ENCODE measurements at regions not wholly inside any gene's neighbourhood (a gene's known extent, or its start where the extent isn't known, plus 50 kb on each side); places are given as distances from the start of the nearest gene placed in this dataset.

GRCh38 chr17:71850812-71851211 lies 270.0 kb upstream of the SOX9 start:
- Mint-ChIP-seq H3K9me3 (ENCODE audit: unreplicated experiment) (no peaks in the 10 kb centered on the region), H3K27ac (ENCODE audit: low read depth, unreplicated experiment) (no peak overlapping the region), H3K36me3 (ENCODE audit: insufficient read depth, unreplicated experiment) (no peaks in the 10 kb centered on the region), H3K27me3 (ENCODE audit: insufficient read depth, unreplicated experiment) (no peaks in the 10 kb centered on the region), H3K4me1 (ENCODE audit: insufficient read depth, unreplicated experiment) (no peaks in the 10 kb centered on the region), H3K4me3 (ENCODE audit: unreplicated experiment) (no peak overlapping the region)
- DNase-seq (ENCODE audit: unreplicated experiment): no peak
- no peak for TF ChIP-seq CTCF (IDR thresholded peaks at IDR 0.05; ENCODE audit: unreplicated experiment)
- POLR2A ChIA-PET: no interaction called here
- no TSS peak for BruUV-seq (replicated peaks)
- intact Hi-C loops (cut with micrococcal nuclease): no loop called here
- CTCF ChIA-PET: interaction anchor here (0.6 to 0.7 kb wide), 2 partner anchors 255 to 749 kb away, joined by 3 read pairs; no protein-coding TSS in a partner anchor

GRCh38 chr17:71855010-71855409 lies 265.8 kb upstream of the SOX9 start:
- Mint-ChIP-seq H3K4me3 (ENCODE audit: unreplicated experiment) (no peak overlapping the region), H3K36me3 (ENCODE audit: insufficient read depth, unreplicated experiment) (no peaks in the 10 kb centered on the region), H3K9me3 (ENCODE audit: unreplicated experiment) (no peaks in the 10 kb centered on the region), H3K27ac (ENCODE audit: low read depth, unreplicated experiment) (no peak overlapping the region), H3K4me1 (ENCODE audit: insufficient read depth, unreplicated experiment) (no peaks in the 10 kb centered on the region), H3K27me3 (ENCODE audit: insufficient read depth, unreplicated experiment) (no peaks in the 10 kb centered on the region)
- ChIA-PET POLR2A (interaction anchor here (0.6 kb wide), 1 partner anchor 22 kb away, joined by 4 read pairs; no protein-coding TSS in a partner anchor), CTCF (no interaction called here)
- intact Hi-C loops (cut with micrococcal nuclease): no loop called here
- no peak for TF ChIP-seq CTCF (IDR thresholded peaks at IDR 0.05; ENCODE audit: unreplicated experiment)
- no peak for DNase-seq (ENCODE audit: unreplicated experiment)
- no TSS peak for BruUV-seq (replicated peaks)

GRCh38 chr17:71864755-71865154 lies 256.1 kb upstream of the SOX9 start:
- Mint-ChIP-seq H3K36me3 (ENCODE audit: insufficient read depth, unreplicated experiment) (no peaks in the 10 kb centered on the region), H3K4me1 (ENCODE audit: insufficient read depth, unreplicated experiment) (no peaks in the 10 kb centered on the region), H3K4me3 (ENCODE audit: unreplicated experiment) (no peak overlapping the region), H3K27me3 (ENCODE audit: insufficient read depth, unreplicated experiment) (no peaks in the 10 kb centered on the region), H3K9me3 (ENCODE audit: unreplicated experiment) (no peaks in the 10 kb centered on the region), H3K27ac (ENCODE audit: low read depth, unreplicated experiment) (no peak overlapping the region)
- no peak for TF ChIP-seq CTCF (IDR thresholded peaks at IDR 0.05; ENCODE audit: unreplicated experiment)
- no TSS peak for BruUV-seq (replicated peaks)
- CTCF ChIA-PET: no interaction called here
- DNase-seq (ENCODE audit: unreplicated experiment): no peak
- POLR2A ChIA-PET: interaction anchor here (1.2 kb wide), 1 partner anchor 15 kb away, joined by 3 read pairs; no protein-coding TSS in a partner anchor
- intact Hi-C loops (cut with micrococcal nuclease): no loop called here

GRCh38 chr17:71866095-71866494 lies 254.7 kb upstream of the SOX9 start:
- CTCF ChIA-PET: no interaction called here
- TF ChIP-seq CTCF (IDR thresholded peaks at IDR 0.05; ENCODE audit: unreplicated experiment): no peak
- intact Hi-C loops (cut with micrococcal nuclease): no loop called here
- Mint-ChIP-seq H3K9me3 (ENCODE audit: unreplicated experiment) (no peaks in the 10 kb centered on the region), H3K4me3 (ENCODE audit: unreplicated experiment) (no peak overlapping the region), H3K36me3 (ENCODE audit: insufficient read depth, unreplicated experiment) (no peaks in the 10 kb centered on the region), H3K4me1 (ENCODE audit: insufficient read depth, unreplicated experiment) (no peaks in the 10 kb centered on the region), H3K27me3 (ENCODE audit: insufficient read depth, unreplicated experiment) (no peaks in the 10 kb centered on the region), H3K27ac (ENCODE audit: low read depth, unreplicated experiment) (no peak overlapping the region)
- POLR2A ChIA-PET: no interaction called here
- BruUV-seq (replicated peaks): no TSS peak
- DNase-seq (ENCODE audit: unreplicated experiment): no peak

Measured in MCF 10A (cell line).